IMR-90 (cell line): ENCODE measurements at regions not wholly inside any gene's neighbourhood (a gene's known extent, or its start where the extent isn't known, plus 50 kb on each side); places are given as distances from the start of the nearest gene placed in this dataset.
"Not testable (repeated sequence)": the region's sequence is repeated elsewhere in the genome, so short reads cannot be mapped to it uniquely, and the experiment has no call there.

ENCODE experiments used
- CTCF ChIP-seq: conservative IDR thresholded peaks from 2 replicates; pipeline ENCODE4 v1.5.1; 2012; ENCODE audit warnings: mild to moderate bottlenecking, low read depth, low read length, improper control_type of control experiment
- POLR2A ChIP-seq: IDR thresholded peaks from 2 replicates; pipeline ENCODE4 v1.6.1; 2012; ENCODE audit warnings: mild to moderate bottlenecking, low read depth, low read length
- RFX5 ChIP-seq: IDR thresholded peaks from 2 replicates; pipeline ENCODE4 v1.8.0; 2012; ENCODE audit warnings: low read depth, mild to moderate bottlenecking, low read length, moderate library complexity
- USF2 ChIP-seq: fragments of 150-350 bp; IDR thresholded peaks from 2 replicates; pipeline ENCODE4 v1.6.1; 2017; ENCODE audit warnings: mild to moderate bottlenecking, antibody characterized with exemption, low read length, low read depth

- not testable (repeated sequence) for TF ChIP-seq CTCF, POLR2A, USF2, RFX5
These were observed 104.1 kb upstream of the ZNF438 start for GRCh38 chr10:31135791-31136190.
